ENCODE measurements at regions not wholly inside any gene's neighbourhood (a gene's known extent, or its start where the extent isn't known, plus 50 kb on each side); places are given as distances from the start of the nearest gene placed in this dataset.
"Not testable (repeated sequence)": the region's sequence is repeated elsewhere in the genome, so short reads cannot be mapped to it uniquely, and the experiment has no call there.

- no peak for DNase-seq (ENCODE audit: low read depth in 2 of 3, low spot score in 2 of 3)
Observed at GRCh38 chr1:213572912-213573647, 414.7 kb upstream of the PROX1 start.

- no peak for DNase-seq (ENCODE audit: low read depth in 2 of 3, low spot score in 2 of 3)
Observed at GRCh38 chr1:213573648-213574009, 414.1 kb upstream of the PROX1 start.

GRCh38 chr1:213582976-213583567 lies 404.7 kb upstream of the PROX1 start:
- no peak for DNase-seq (ENCODE audit: low read depth in 2 of 3, low spot score in 2 of 3)

- DNase-seq (ENCODE audit: low read depth in 2 of 3, low spot score in 2 of 3), result no peak
Observed at GRCh38 chr1:213584272-213584671, 403.5 kb upstream of the PROX1 start.

- DNase-seq (ENCODE audit: low read depth in 2 of 3, low spot score in 2 of 3), result no peak
Observed at GRCh38 chr1:213585402-213585801, 402.4 kb upstream of the PROX1 start.

GRCh38 chr1:213585959-213586586 lies 401.7 kb upstream of the PROX1 start:
- no peak for DNase-seq (ENCODE audit: low read depth in 2 of 3, low spot score in 2 of 3)

- DNase-seq (ENCODE audit: low read depth in 2 of 3, low spot score in 2 of 3), result no peak
Observed at GRCh38 chr1:213586587-213586972, 401.2 kb upstream of the PROX1 start.

- DNase-seq (ENCODE audit: low read depth in 2 of 3, low spot score in 2 of 3), result no peak
Observed at GRCh38 chr1:213596729-213597128, 391.0 kb upstream of the PROX1 start.

GRCh38 chr1:213598263-213598662 lies 389.5 kb upstream of the PROX1 start:
- DNase-seq (ENCODE audit: low read depth in 2 of 3, low spot score in 2 of 3), result no peak

- no peak for DNase-seq (ENCODE audit: low read depth in 2 of 3, low spot score in 2 of 3)
Observed at GRCh38 chr1:213600879-213601278, 386.9 kb upstream of the PROX1 start.

GRCh38 chr1:213601705-213602104 lies 386.1 kb upstream of the PROX1 start:
- DNase-seq (ENCODE audit: low read depth in 2 of 3, low spot score in 2 of 3), result not testable (repeated sequence)

GRCh38 chr1:213602796-213603486 lies 384.8 kb upstream of the PROX1 start:
- no peak for DNase-seq (ENCODE audit: low read depth in 2 of 3, low spot score in 2 of 3)

GRCh38 chr1:213604477-213604876 lies 383.3 kb upstream of the PROX1 start:
- no peak for DNase-seq (ENCODE audit: low read depth in 2 of 3, low spot score in 2 of 3)

GRCh38 chr1:213605732-213606131 lies 382.0 kb upstream of the PROX1 start:
- no peak for DNase-seq (ENCODE audit: low read depth in 2 of 3, low spot score in 2 of 3)

GRCh38 chr1:213606252-213606820 lies 381.4 kb upstream of the PROX1 start:
- DNase-seq (ENCODE audit: low read depth in 2 of 3, low spot score in 2 of 3), result no peak

- no peak for DNase-seq (ENCODE audit: low read depth in 2 of 3, low spot score in 2 of 3)
Observed at GRCh38 chr1:213613549-213613948, 374.2 kb upstream of the PROX1 start.

GRCh38 chr1:213615226-213615916 lies 372.4 kb upstream of the PROX1 start:
- no peak for DNase-seq (ENCODE audit: low read depth in 2 of 3, low spot score in 2 of 3)

GRCh38 chr1:213617133-213617532 lies 370.6 kb upstream of the PROX1 start:
- DNase-seq (ENCODE audit: low read depth in 2 of 3, low spot score in 2 of 3), result no peak

- DNase-seq (ENCODE audit: low read depth in 2 of 3, low spot score in 2 of 3), result no peak
Observed at GRCh38 chr1:213618094-213618493, 369.7 kb upstream of the PROX1 start.

GRCh38 chr1:213619026-213619425 lies 368.7 kb upstream of the PROX1 start:
- DNase-seq (ENCODE audit: low read depth in 2 of 3, low spot score in 2 of 3), result no peak

GRCh38 chr1:213621077-213621476 lies 366.7 kb upstream of the PROX1 start:
- no peak for DNase-seq (ENCODE audit: low read depth in 2 of 3, low spot score in 2 of 3)
